Spleen (tissue), 7 donors: ENCODE measurements at regions not wholly inside any gene's neighbourhood (a gene's known extent, or its start where the extent isn't known, plus 50 kb on each side); places are given as distances from the start of the nearest gene placed in this dataset.

Source experiments
- CTCF ChIP-seq, 11 experiments: fragments of 200-600 bp in 7 of 11; fragments of 450-650 bp in 4 of 11; sonication (generic) in 4 of 11; IDR thresholded peaks in 8 of 11; conservative IDR thresholded peaks in 3 of 11; 1 replicate in 7 of 11; 2 replicates in 4 of 11; pipeline versions ENCODE4 v1.4.0 to v1.8.0; 2016 to 2021; ENCODE audit warnings: antibody characterized with exemption in 11 of 11, inconsistent platforms in 4 of 11, mild to moderate bottlenecking in 1 of 11
- POLR2A ChIP-seq, 3 donors: fragments of 450-650 bp; IDR thresholded peaks; one replicate each; pipeline ENCODE4 v1.5.1; 2017; ENCODE audit warnings: antibody characterized with exemption in 3 of 3, mild to moderate bottlenecking in 1 of 3
- POLR2AphosphoS5 ChIP-seq, 3 donors: sonication (generic); formaldehyde crosslinking; IDR thresholded peaks; one replicate each; pipeline ENCODE4 v1.5.1; 2017; ENCODE audit warnings: antibody characterized with exemption in 3 of 3
- donor health status: DM: no; HTN: no; CAD: no; lungs with moderate emphysema.
- donor health status: DM: no; HTN: no; CAD: no.
- donor health status: DM: no; HTN: no; CAD: no.

- TF ChIP-seq CTCF (IDR thresholded peaks at IDR 0.05 in 8 of 11, conservative IDR thresholded peaks at IDR 0.05 in 3 of 11) (no peak), POLR2AphosphoS5 (IDR thresholded peaks at IDR 0.05) (no peak), POLR2A (IDR thresholded peaks at IDR 0.05) (no peak)
Observed at GRCh38 chr16:81155769-81156168, 59.6 kb upstream of the GCSH start.
